AG09309 (cell line): ENCODE measurements at regions not wholly inside any gene's neighbourhood (a gene's known extent, or its start where the extent isn't known, plus 50 kb on each side); places are given as distances from the start of the nearest gene placed in this dataset.

Experiments
- DNase-seq: peaks from one replicate; pipeline ENCODE4 v3.0.0-alpha.2; 2010; ENCODE audit warnings: low read depth
- H3K4me3 ChIP-seq: 2 replicates; pipeline ENCODE4 v1.5.1; 2011; ENCODE audit warnings: mild to moderate bottlenecking, low read depth, low read length, moderate library complexity; ENCODE audit not compliant: control insufficient read depth
- CTCF ChIP-seq: IDR thresholded peaks from 2 replicates; pipeline ENCODE4 v1.5.1; 2011; ENCODE audit warnings: mild to moderate bottlenecking, low read depth, low read length, inconsistent platforms; ENCODE audit not compliant: insufficient read depth, control insufficient read depth; ENCODE audit errors: missing control alignments

DNA sequence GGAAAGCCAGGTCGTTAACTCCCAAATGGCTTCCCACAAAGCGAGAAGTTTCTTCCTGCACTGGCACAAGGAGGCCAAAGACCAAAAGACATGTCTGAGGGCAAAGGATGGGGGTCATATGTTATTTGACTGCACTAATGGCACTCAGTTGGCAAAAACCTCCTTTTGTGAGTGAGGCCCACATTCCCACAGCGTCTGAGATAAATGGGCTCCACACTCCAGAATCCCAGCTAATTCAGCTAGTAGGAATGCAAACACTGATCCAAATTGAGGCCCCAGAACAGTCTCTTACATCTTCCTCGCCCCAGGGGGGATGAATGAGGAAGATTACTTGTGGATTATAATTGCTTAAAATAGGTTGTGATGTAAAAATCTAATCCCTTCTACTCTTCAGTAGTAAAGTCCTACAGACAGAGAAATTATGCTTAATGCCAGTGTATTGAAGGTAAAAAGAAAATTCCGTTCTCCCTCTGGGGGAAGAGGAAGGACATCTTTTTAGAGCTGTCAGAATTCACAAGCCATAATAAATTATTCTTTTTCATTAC is 86.4 kb upstream of the PIWIL1 start:
- no peak for TF ChIP-seq CTCF
- DNase-seq: no peak
- no peak overlapping the region for H3K4me3 ChIP-seq

GRCh38 chr12:130253866-130254265 is 83.8 kb upstream of the PIWIL1 start:
- no peak for DNase-seq
- no peak overlapping the region for H3K4me3 ChIP-seq
- no peak for TF ChIP-seq CTCF

DNA sequence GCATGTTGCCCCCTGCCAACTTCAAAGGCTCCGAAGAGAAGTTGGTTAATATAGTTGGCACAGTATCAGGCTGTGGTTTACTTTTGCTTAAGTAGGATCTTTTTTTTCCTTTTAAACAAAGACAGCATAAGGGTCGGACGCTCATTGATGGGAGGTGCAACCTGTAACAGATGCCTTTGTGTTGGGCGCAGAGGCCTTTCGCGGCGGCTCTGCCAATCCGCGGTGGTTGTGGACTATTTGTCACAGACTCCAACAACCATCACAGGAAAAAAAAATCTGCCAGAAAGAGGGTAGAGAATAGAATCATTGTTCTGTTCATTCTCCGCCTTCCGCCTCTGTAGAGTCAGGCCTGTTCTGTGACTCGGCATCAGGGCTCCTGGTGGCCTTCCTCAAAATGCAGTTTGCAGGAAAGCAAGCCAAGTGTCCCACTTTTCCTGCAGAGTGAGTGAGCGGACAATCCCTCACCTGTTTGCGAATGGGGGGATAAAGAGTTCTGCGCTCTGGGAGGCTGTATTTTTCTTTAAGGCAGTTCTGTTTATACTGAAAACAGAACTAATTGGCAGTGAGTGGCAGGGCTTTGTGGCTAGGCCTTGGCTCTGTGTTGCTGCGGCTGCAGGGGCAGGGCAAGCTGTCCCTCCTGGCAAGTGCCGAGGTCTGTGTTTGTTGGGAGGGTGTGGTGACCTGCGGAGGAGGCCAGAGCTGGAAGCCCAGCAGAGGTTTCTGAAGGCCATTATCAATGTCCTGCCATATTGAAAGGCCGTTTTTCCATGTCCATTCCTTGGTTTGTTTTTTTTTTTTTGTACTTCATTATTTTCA is 83.0 kb upstream of the PIWIL1 start:
- no peak for TF ChIP-seq CTCF
- no peak overlapping the region for H3K4me3 ChIP-seq
- no peak for DNase-seq

- TF ChIP-seq CTCF: no peak
- no peak overlapping the region for H3K4me3 ChIP-seq
- DNase-seq: no peak
Observed at GRCh38 chr12:130258863-130259262, 78.8 kb upstream of the PIWIL1 start.

DNA sequence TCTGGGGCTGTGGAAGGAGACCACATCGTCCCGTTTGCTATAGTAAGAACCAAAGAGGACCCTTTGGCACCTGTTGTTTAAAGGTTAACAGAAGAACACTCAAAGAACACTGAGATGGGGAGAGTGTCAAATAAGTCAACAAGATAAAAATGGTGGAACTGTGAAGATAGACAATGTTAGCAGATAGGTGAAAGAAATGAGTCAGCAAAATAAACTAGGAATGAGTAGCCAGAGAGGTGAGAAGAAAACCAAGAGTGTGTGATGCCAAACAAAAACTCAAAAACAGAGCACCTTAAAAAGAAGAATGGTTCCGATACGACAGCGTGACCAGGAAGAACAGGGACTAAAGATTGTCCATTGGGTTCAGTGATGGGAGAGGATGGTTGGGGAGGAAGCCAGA is 74.7 kb upstream of the PIWIL1 start:
- no peak for DNase-seq
- H3K4me3 ChIP-seq: no peak overlapping the region
- no peak for TF ChIP-seq CTCF

- no peak for TF ChIP-seq CTCF
- no peak overlapping the region for H3K4me3 ChIP-seq
- no peak for DNase-seq
Observed at GRCh38 chr12:130263996-130264395, 73.7 kb upstream of the PIWIL1 start.
